OCI-LY7 (cell line): ENCODE measurements at regions not wholly inside any gene's neighbourhood (a gene's known extent, or its start where the extent isn't known, plus 50 kb on each side); places are given as distances from the start of the nearest gene placed in this dataset.

Source experiments
- BruUV-seq: library from RNA; stranded (reverse); fragments of 400-500 nt; replicated peaks from 2 replicates; lab custom pipeline; 2021; lab: Mats Ljungman, UMichigan
- CTCF ChIA-PET: fragments of 300-600 bp; sonication (Branson Sonifier 250); formaldehyde crosslinking; loops from one replicate; lab custom pipeline; 2022; ENCODE audit warnings: antibody characterized with exemption; ENCODE audit not compliant: unreplicated experiment; lab: Charles Lee
- POLR2A ChIA-PET: fragments of 300-600 bp; sonication (Branson Sonifier 250); formaldehyde crosslinking; loops from one replicate; lab custom pipeline; 2022; ENCODE audit warnings: antibody characterized with exemption; lab: Charles Lee
- DNase-seq: peaks from one replicate; pipeline ENCODE4 v3.0.0-alpha.2; 2015; ENCODE audit warnings: low spot score
- H2AFZ ChIP-seq: fragments of 200-600 bp; sonication (generic), shearing (Covaris generic); 2 replicates; pipeline ENCODE4 v1.6.1; 2014; ENCODE audit warnings: mild to moderate bottlenecking, antibody characterized with exemption, low read length, moderate library complexity
- H3K27ac ChIP-seq: fragments of 200-600 bp; sonication (generic); 2 replicates; pipeline ENCODE4 v1.5.1; 2014; ENCODE audit warnings: mixed run types, low read depth, mild to moderate bottlenecking, moderate library complexity, low read length, inconsistent platforms; ENCODE audit not compliant: poor library complexity, severe bottlenecking
- H3K36me3 ChIP-seq: fragments of 200-600 bp; sonication (generic); 2 replicates; pipeline ENCODE4 v1.6.1; 2014; ENCODE audit warnings: mild to moderate bottlenecking, antibody characterized with exemption, low read length, moderate library complexity, mixed read lengths; ENCODE audit not compliant: insufficient read depth
- H3K4me1 ChIP-seq: fragments of 200-600 bp; sonication (generic); 2 replicates; pipeline ENCODE4 v1.5.1; 2014; ENCODE audit warnings: mild to moderate bottlenecking, low read length; ENCODE audit not compliant: insufficient read depth, poor library complexity, severe bottlenecking
- H3K4me2 ChIP-seq: fragments of 200-600 bp; sonication (generic); 2 replicates; pipeline ENCODE4 v1.6.1; 2014; ENCODE audit warnings: mild to moderate bottlenecking, low read length
- H3K4me3 ChIP-seq: fragments of 200-600 bp; sonication (generic); 2 replicates; pipeline ENCODE4 v1.5.1; 2014; ENCODE audit warnings: mild to moderate bottlenecking, low read depth, low read length; ENCODE audit not compliant: poor library complexity, severe bottlenecking
- H3K79me2 ChIP-seq: fragments of 200-600 bp; sonication (generic); 2 replicates; pipeline ENCODE4 v1.6.1; 2016; ENCODE audit warnings: low read depth, mild to moderate bottlenecking, low read length, moderate library complexity, mixed read lengths; ENCODE audit not compliant: insufficient read depth
- H3K9me2 ChIP-seq: fragments of 200-600 bp; sonication (generic); 2 replicates; pipeline ENCODE4 v1.6.1; 2016; ENCODE audit warnings: mild to moderate bottlenecking, low read length, mixed read lengths; ENCODE audit not compliant: insufficient read depth
- H3K9me3 ChIP-seq: fragments of 200-600 bp; sonication (generic); 2 replicates; pipeline ENCODE4 v1.6.1; 2014; ENCODE audit warnings: mild to moderate bottlenecking, mixed run types, low read length, mixed read lengths
- H4K20me1 ChIP-seq: fragments of 200-600 bp; sonication (generic); 2 replicates; pipeline ENCODE4 v1.6.1; 2014; ENCODE audit warnings: mild to moderate bottlenecking, antibody characterized with exemption, low read length, moderate library complexity, mixed read lengths; ENCODE audit not compliant: insufficient read depth
- CTCF ChIP-seq: fragments of 200-600 bp; sonication (generic); conservative IDR thresholded peaks from 2 replicates; pipeline ENCODE4 v1.5.1; 2014; ENCODE audit warnings: mild to moderate bottlenecking, antibody characterized with exemption, low read length, moderate library complexity, mixed read lengths
- EZH2phosphoT487 ChIP-seq: fragments of 200-600 bp; sonication (generic); IDR thresholded peaks from 2 replicates; pipeline ENCODE4 v1.6.1; 2018; ENCODE audit warnings: low read depth, borderline replicate concordance, mild to moderate bottlenecking, mixed run types, antibody characterized with exemption, low read length, moderate library complexity, mixed read lengths
- intact Hi-C: fragments of 100-400 bp; cut with micrococcal nuclease; formaldehyde crosslinking; loops from one replicate; pipeline ENCODE4 v1.10.0; 2022; ENCODE audit not compliant: unreplicated experiment

- Histone ChIP-seq H3K4me2 (no peak overlapping the region), H3K27ac (no peak overlapping the region), H4K20me1 (no peaks in the 10 kb centered on the region), H3K4me3 (no peak overlapping the region), H3K36me3 (no peaks in the 10 kb centered on the region), H3K79me2 (no peaks in the 10 kb centered on the region), H2AFZ (no peak overlapping the region), H3K9me2 (no peaks in the 10 kb centered on the region), H3K9me3 (no peaks in the 10 kb centered on the region), H3K4me1 (no peaks in the 10 kb centered on the region)
- BruUV-seq: no TSS peak
- intact Hi-C loops: no loop called here
- POLR2A ChIA-PET: no interaction called here
- no peak for TF ChIP-seq EZH2phosphoT487
- TF ChIP-seq CTCF: no peak
- no peak for DNase-seq
- CTCF ChIA-PET: no interaction called here
Observed at GRCh38 chr2:66058675-66059074, 376.2 kb upstream of the MEIS1 start.

GRCh38 chr2:66057844-66058243 lies 377.1 kb upstream of the MEIS1 start:
- POLR2A ChIA-PET: no interaction called here
- H2AFZ ChIP-seq: no peak overlapping the region
- DNase-seq: no peak
- no peaks in the 10 kb centered on the region for H3K4me1 ChIP-seq
- no peaks in the 10 kb centered on the region for H3K9me2 ChIP-seq
- intact Hi-C loops: no loop called here
- H3K4me3 ChIP-seq: no peak overlapping the region
- no peaks in the 10 kb centered on the region for H3K36me3 ChIP-seq
- H3K4me2 ChIP-seq: no peak overlapping the region
- CTCF ChIA-PET: no interaction called here
- H3K79me2 ChIP-seq: no peaks in the 10 kb centered on the region
- H3K9me3 ChIP-seq: no peaks in the 10 kb centered on the region
- TF ChIP-seq CTCF: no peak
- TF ChIP-seq EZH2phosphoT487: no peak
- no TSS peak for BruUV-seq
- H4K20me1 ChIP-seq: no peaks in the 10 kb centered on the region
- no peak overlapping the region for H3K27ac ChIP-seq

GRCh38 chr2:66050392-66050791 lies 384.5 kb upstream of the MEIS1 start:
- ChIA-PET CTCF (no interaction called here), POLR2A (no interaction called here)
- Histone ChIP-seq H3K4me2 (no peak overlapping the region), H3K79me2 (no peaks in the 10 kb centered on the region), H3K9me2 (no peaks in the 10 kb centered on the region), H4K20me1 (no peaks in the 10 kb centered on the region), H3K4me3 (no peak overlapping the region), H3K27ac (no peak overlapping the region), H3K36me3 (no peaks in the 10 kb centered on the region), H3K9me3 (no peaks in the 10 kb centered on the region), H3K4me1 (no peaks in the 10 kb centered on the region), H2AFZ (no peak overlapping the region)
- no peak for DNase-seq
- BruUV-seq: no TSS peak
- TF ChIP-seq CTCF (no peak), EZH2phosphoT487 (no peak)
- intact Hi-C loops: no loop called here
